Endodermal cell (in vitro differentiated cells): ENCODE measurements at regions not wholly inside any gene's neighbourhood (a gene's known extent, or its start where the extent isn't known, plus 50 kb on each side); places are given as distances from the start of the nearest gene placed in this dataset.

Experiments
- DNase-seq: peaks from one replicate; pipeline ENCODE4 v3.0.0-alpha.2; 2017
- H3K27ac ChIP-seq: 2 replicates; pipeline ENCODE4 v1.5.1; 2013; ENCODE audit warnings: mild to moderate bottlenecking, low read depth, low read length, moderate library complexity
- H3K27me3 ChIP-seq: 2 replicates; pipeline ENCODE4 v1.6.1; 2013; ENCODE audit warnings: mild to moderate bottlenecking, low read length, moderate library complexity; ENCODE audit not compliant: insufficient read depth, control insufficient read depth, poor library complexity, severe bottlenecking
- H3K36me3 ChIP-seq: 2 replicates; pipeline ENCODE4 v1.7.0; 2013; ENCODE audit warnings: mild to moderate bottlenecking, low read length, moderate library complexity; ENCODE audit not compliant: control insufficient read depth, insufficient read depth
- H3K4me1 ChIP-seq: one replicate; pipeline ENCODE4 v1.7.0; 2013; ENCODE audit warnings: low read length; ENCODE audit not compliant: control insufficient read depth, insufficient read depth
- H3K4me3 ChIP-seq: 2 replicates; pipeline ENCODE4 v1.5.1; 2013; ENCODE audit warnings: mild to moderate bottlenecking, low read length, moderate library complexity
- H3K9ac ChIP-seq: 2 replicates; pipeline ENCODE4 v1.6.1; 2013; ENCODE audit warnings: mild to moderate bottlenecking, low read length, moderate library complexity; ENCODE audit not compliant: poor library complexity, severe bottlenecking; ENCODE audit errors: extremely low read depth
- H3K9me3 ChIP-seq: 2 replicates; pipeline ENCODE4 v1.6.1; 2013; ENCODE audit warnings: mild to moderate bottlenecking, low read length, moderate library complexity; ENCODE audit not compliant: control insufficient read depth
- H3K27ac Mint-ChIP-seq: 2 replicates; pipeline ENCODE4 v1.8.0; 2020; ENCODE audit warnings: mixed read lengths
- H3K27me3 Mint-ChIP-seq: 2 replicates; pipeline ENCODE4 v1.8.0; 2021; ENCODE audit warnings: mild to moderate bottlenecking, mixed read lengths; ENCODE audit not compliant: insufficient read depth
- H3K36me3 Mint-ChIP-seq: 2 replicates; pipeline ENCODE4 v1.8.0; 2020; ENCODE audit warnings: low read depth, mixed read lengths
- H3K4me1 Mint-ChIP-seq: 2 replicates; pipeline ENCODE4 v1.8.0; 2020; ENCODE audit warnings: mixed read lengths
- H3K4me3 Mint-ChIP-seq: 2 replicates; pipeline ENCODE4 v1.8.0; 2020; ENCODE audit warnings: mild to moderate bottlenecking, moderate library complexity, mixed read lengths
- H3K9me3 Mint-ChIP-seq: 2 replicates; pipeline ENCODE4 v1.8.0; 2020; ENCODE audit warnings: mild to moderate bottlenecking, mixed read lengths
- WGBS, 2 experiments: methylation state at CpG; one replicate each; pipeline versions ENCODE4 v1.1.5 to v1.1.7; 2013; ENCODE audit warnings: missing lambda C conversion rate in 2 of 2, mixed read lengths in 1 of 2; ENCODE audit not compliant: insufficient coverage in 1 of 2, insufficient read length in 1 of 2; 5-methylcytosine and 5-hydroxymethylcytosine counted together
- TF ChIP-seq, protein P1 (sequence below): fragments of 200-600 bp; sonication (generic); conservative IDR thresholded peaks from 2 replicates; pipeline ENCODE4 v1.5.0; 2021; ENCODE audit warnings: antibody characterized with exemption, mild to moderate bottlenecking

DNA sequence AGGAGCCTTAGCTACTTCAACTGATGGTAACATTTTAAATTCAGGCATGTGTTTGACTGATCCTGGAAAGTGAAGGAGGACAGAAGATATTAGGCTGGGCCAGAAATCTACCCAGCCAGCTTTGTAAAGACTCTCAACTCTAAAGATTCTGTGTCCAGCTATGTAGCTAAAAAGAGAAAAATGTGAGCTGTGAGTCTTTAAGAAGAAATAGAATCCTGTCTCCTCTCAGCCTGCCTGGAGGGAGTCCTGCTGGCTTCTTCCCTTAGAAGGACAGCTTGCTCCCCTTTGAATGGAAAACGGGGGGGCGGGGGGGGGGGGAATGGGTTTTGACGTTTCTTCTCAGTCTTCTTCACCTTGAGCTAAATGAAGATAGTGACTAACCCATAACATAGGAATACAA lies 54.3 kb upstream of the INTU start:
- Mint-ChIP-seq H3K4me1 (peaks cover 3% of the 10 kb centered on the region), H3K9me3 (no peaks in the 10 kb centered on the region), H3K36me3 (no peaks in the 10 kb centered on the region), H3K27ac (no peak overlapping the region), H3K4me3 (no peak overlapping the region), H3K27me3 (no peaks in the 10 kb centered on the region)
- DNase-seq: no peak
- Histone ChIP-seq H3K4me1 (no peaks in the 10 kb centered on the region), H3K27me3 (no peaks in the 10 kb centered on the region), H3K27ac (no peak overlapping the region), H3K9ac (no peak overlapping the region), H3K9me3 (no peaks in the 10 kb centered on the region), H3K36me3 (no peaks in the 10 kb centered on the region), H3K4me3 (no peak overlapping the region)
- WGBS, 2 experiments: no CpG with 5 or more reads among the region's 3 CpGs
- TF ChIP-seq, protein P1, sequence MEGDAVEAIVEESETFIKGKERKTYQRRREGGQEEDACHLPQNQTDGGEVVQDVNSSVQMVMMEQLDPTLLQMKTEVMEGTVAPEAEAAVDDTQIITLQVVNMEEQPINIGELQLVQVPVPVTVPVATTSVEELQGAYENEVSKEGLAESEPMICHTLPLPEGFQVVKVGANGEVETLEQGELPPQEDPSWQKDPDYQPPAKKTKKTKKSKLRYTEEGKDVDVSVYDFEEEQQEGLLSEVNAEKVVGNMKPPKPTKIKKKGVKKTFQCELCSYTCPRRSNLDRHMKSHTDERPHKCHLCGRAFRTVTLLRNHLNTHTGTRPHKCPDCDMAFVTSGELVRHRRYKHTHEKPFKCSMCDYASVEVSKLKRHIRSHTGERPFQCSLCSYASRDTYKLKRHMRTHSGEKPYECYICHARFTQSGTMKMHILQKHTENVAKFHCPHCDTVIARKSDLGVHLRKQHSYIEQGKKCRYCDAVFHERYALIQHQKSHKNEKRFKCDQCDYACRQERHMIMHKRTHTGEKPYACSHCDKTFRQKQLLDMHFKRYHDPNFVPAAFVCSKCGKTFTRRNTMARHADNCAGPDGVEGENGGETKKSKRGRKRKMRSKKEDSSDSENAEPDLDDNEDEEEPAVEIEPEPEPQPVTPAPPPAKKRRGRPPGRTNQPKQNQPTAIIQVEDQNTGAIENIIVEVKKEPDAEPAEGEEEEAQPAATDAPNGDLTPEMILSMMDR: no peak

DNA sequence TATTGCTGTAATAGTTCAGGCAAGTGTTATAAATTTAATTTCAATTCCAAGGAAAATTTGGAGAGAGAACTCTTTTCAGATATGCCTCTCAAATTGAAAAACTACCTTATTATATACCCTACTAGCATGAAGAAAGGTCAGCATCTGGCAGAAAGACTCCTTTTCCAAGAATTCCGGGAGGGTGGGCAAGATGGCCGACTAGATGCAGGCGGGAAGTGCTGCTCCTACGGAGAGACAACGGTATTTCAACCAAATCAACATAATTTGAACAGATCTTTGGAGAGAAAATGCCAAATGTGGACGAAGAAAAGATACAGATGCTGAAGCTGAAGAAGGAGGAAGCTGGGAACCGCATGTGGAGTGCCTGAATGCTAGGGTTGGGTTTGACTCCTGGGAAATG lies 53.8 kb upstream of the INTU start:
- no peaks in the 10 kb centered on the region for H3K27me3 Mint-ChIP-seq
- no peaks in the 10 kb centered on the region for H3K36me3 Mint-ChIP-seq
- H3K27ac ChIP-seq: no peak overlapping the region
- H3K4me3 ChIP-seq: no peak overlapping the region
- no peak overlapping the region for H3K4me3 Mint-ChIP-seq
- H3K36me3 ChIP-seq: no peaks in the 10 kb centered on the region
- H3K27ac Mint-ChIP-seq: no peak overlapping the region
- TF ChIP-seq, protein P1: no peak
- no peak overlapping the region for H3K9ac ChIP-seq
- no peaks in the 10 kb centered on the region for H3K27me3 ChIP-seq
- no peaks in the 10 kb centered on the region for H3K9me3 Mint-ChIP-seq
- H3K4me1 ChIP-seq: no peaks in the 10 kb centered on the region
- WGBS, 2 experiments: 86 to 97% methylated on average over 7 of the region's 7 CpGs
- DNase-seq: no peak
- H3K4me1 Mint-ChIP-seq: peaks cover 3% of the 10 kb centered on the region
- no peaks in the 10 kb centered on the region for H3K9me3 ChIP-seq

DNA sequence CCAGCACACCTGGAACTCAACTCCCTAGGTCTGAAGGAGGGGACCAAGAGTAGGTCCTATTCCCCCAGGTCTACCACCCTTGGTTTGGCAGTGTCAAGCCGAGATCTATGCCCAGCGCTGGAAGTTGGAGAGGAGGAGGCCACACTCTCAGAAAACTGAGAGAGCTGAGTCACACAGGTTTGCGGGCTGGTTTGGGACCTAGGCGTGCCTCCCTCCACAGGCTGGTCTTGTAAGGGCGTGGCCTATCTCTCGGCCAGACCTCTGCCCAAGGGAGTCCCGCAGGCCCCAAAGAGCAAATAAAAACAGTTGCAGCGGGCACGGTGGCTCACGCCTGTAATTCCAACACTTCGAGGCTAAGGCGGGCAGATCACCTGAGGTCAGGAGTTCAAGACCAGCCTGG lies 52.9 kb upstream of the INTU start:
- WGBS, 2 experiments: 92 to 98% methylated on average over 8 to 12 of the region's 12 CpGs
- Mint-ChIP-seq H3K9me3 (no peaks in the 10 kb centered on the region), H3K4me3 (no peak overlapping the region), H3K36me3 (no peaks in the 10 kb centered on the region), H3K27me3 (no peaks in the 10 kb centered on the region), H3K4me1 (peaks cover 3% of the 10 kb centered on the region), H3K27ac (no peak overlapping the region)
- H3K4me3 ChIP-seq: no peak overlapping the region
- H3K36me3 ChIP-seq: no peaks in the 10 kb centered on the region
- DNase-seq: no peak
- TF ChIP-seq, protein P1: no peak
- H3K27ac ChIP-seq: no peak overlapping the region
- H3K9me3 ChIP-seq: no peaks in the 10 kb centered on the region
- no peaks in the 10 kb centered on the region for H3K4me1 ChIP-seq
- H3K27me3 ChIP-seq: no peaks in the 10 kb centered on the region
- no peak overlapping the region for H3K9ac ChIP-seq
